GM18907 (cell line): ENCODE measurements at regions not wholly inside any gene's neighbourhood (a gene's known extent, or its start where the extent isn't known, plus 50 kb on each side); places are given as distances from the start of the nearest gene placed in this dataset.

Experiments
- ATAC-seq: cut with Tn5 transposase; IDR thresholded peaks from one replicate; pipeline ENCODE4 v1.9.1; 2021; ENCODE audit warnings: mild to moderate bottlenecking, moderate library complexity; ENCODE audit not compliant: unreplicated experiment

GRCh38 chr2:129777146-129777545 lies 202.3 kb upstream of the RAB6C start:
- no peak for ATAC-seq

- no peak for ATAC-seq
Measured at GRCh38 chr2:129777762-129778583, 201.5 kb upstream of the RAB6C start.

- no peak for ATAC-seq
Measured at GRCh38 chr2:129778584-129778877, 200.9 kb upstream of the RAB6C start.

- no peak for ATAC-seq
Measured at GRCh38 chr2:129779783-129780182, 199.7 kb upstream of the RAB6C start.

GRCh38 chr2:129780316-129781270 lies 198.9 kb upstream of the RAB6C start:
- ATAC-seq, result no peak

- no peak for ATAC-seq
Measured at GRCh38 chr2:129781749-129782632, 197.5 kb upstream of the RAB6C start.

GRCh38 chr2:129782633-129782990 lies 196.9 kb upstream of the RAB6C start:
- ATAC-seq, result no peak

GRCh38 chr2:129784486-129784885 lies 195.0 kb upstream of the RAB6C start:
- no peak for ATAC-seq

- ATAC-seq, result no peak
Measured at GRCh38 chr2:129791712-129792111, 187.8 kb upstream of the RAB6C start.

- no peak for ATAC-seq
Measured at GRCh38 chr2:129793431-129793902, 186.0 kb upstream of the RAB6C start.

GRCh38 chr2:129794116-129794515 lies 185.3 kb upstream of the RAB6C start:
- ATAC-seq, result no peak

- no peak for ATAC-seq
Measured at GRCh38 chr2:129794540-129794939, 184.9 kb upstream of the RAB6C start.

GRCh38 chr2:129796225-129796624 lies 183.2 kb upstream of the RAB6C start:
- ATAC-seq, result no peak

GRCh38 chr2:129796801-129797488 lies 182.5 kb upstream of the RAB6C start:
- no peak for ATAC-seq

GRCh38 chr2:129797489-129798300 lies 181.8 kb upstream of the RAB6C start:
- no peak for ATAC-seq

GRCh38 chr2:129798301-129798581 lies 181.2 kb upstream of the RAB6C start:
- no peak for ATAC-seq

GRCh38 chr2:129798626-129799025 lies 180.8 kb upstream of the RAB6C start:
- ATAC-seq, result no peak

GRCh38 chr2:129799036-129799958 lies 180.2 kb upstream of the RAB6C start:
- no peak for ATAC-seq

- ATAC-seq, result no peak
Measured at GRCh38 chr2:129800285-129800684, 179.2 kb upstream of the RAB6C start.
